ENCODE measurements at regions not wholly inside any gene's neighbourhood (a gene's known extent, or its start where the extent isn't known, plus 50 kb on each side); places are given as distances from the start of the nearest gene placed in this dataset.

DNA sequence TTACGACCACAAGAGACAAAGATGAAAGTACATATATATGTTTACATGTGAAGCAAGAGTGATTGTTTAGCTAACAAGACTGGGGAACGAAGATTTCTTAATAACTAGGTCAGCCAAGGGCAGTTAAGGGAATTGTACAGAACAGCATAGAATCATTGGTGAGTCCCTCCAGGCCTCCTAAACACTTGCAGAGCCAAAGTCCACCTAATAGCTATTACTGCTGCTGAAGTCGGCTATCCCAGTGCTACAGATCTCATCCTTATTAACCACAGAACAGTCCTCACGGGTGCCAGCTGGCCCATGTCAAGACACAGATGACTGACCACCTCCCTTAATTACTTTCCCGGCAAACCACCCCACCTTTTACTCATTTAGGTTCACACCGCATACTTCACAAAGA is 68.5 kb upstream of the OPCML start:
- Histone ChIP-seq H2AFZ (replicated peaks) (no peak overlapping the region), H3K27me3 (no peaks in the 10 kb centered on the region), H3K9me3 (ENCODE audit: low read depth) (no peaks in the 10 kb centered on the region), H3K79me2 (ENCODE audit: low read depth) (no peaks in the 10 kb centered on the region), H3K36me3 (no peaks in the 10 kb centered on the region), H3K4me2 (no peak overlapping the region), H3K4me1 (peaks cover 7% of the 10 kb centered on the region), H3F3A (ENCODE audit: low read depth) (no peaks in the 10 kb centered on the region), H3K4me3 (no peak overlapping the region), H3K27ac (no peak overlapping the region), H4K20me1 (ENCODE audit: low read depth) (no peaks in the 10 kb centered on the region), H3K9ac (no peak overlapping the region)
- DNase-seq (ENCODE audit: low spot score): no peak
- Mint-ChIP-seq H3K4me3 (no peak overlapping the region), H3K4me1 (peaks cover 4% of the 10 kb centered on the region), H3K27ac (no peak overlapping the region), H3K27me3 (ENCODE audit: insufficient read depth, low read depth) (peaks cover 4% of the 10 kb centered on the region), H3K9me3 (no peaks in the 10 kb centered on the region), H3K36me3 (no peaks in the 10 kb centered on the region)
- TF ChIP-seq EZH2phosphoT487 (IDR thresholded peaks at IDR 0.05) (no peak), EZH2 (IDR thresholded peaks at IDR 0.05) (no peak)
- TF ChIP-seq, protein P1, sequence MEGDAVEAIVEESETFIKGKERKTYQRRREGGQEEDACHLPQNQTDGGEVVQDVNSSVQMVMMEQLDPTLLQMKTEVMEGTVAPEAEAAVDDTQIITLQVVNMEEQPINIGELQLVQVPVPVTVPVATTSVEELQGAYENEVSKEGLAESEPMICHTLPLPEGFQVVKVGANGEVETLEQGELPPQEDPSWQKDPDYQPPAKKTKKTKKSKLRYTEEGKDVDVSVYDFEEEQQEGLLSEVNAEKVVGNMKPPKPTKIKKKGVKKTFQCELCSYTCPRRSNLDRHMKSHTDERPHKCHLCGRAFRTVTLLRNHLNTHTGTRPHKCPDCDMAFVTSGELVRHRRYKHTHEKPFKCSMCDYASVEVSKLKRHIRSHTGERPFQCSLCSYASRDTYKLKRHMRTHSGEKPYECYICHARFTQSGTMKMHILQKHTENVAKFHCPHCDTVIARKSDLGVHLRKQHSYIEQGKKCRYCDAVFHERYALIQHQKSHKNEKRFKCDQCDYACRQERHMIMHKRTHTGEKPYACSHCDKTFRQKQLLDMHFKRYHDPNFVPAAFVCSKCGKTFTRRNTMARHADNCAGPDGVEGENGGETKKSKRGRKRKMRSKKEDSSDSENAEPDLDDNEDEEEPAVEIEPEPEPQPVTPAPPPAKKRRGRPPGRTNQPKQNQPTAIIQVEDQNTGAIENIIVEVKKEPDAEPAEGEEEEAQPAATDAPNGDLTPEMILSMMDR (IDR thresholded peaks at IDR 0.05): no peak

DNA sequence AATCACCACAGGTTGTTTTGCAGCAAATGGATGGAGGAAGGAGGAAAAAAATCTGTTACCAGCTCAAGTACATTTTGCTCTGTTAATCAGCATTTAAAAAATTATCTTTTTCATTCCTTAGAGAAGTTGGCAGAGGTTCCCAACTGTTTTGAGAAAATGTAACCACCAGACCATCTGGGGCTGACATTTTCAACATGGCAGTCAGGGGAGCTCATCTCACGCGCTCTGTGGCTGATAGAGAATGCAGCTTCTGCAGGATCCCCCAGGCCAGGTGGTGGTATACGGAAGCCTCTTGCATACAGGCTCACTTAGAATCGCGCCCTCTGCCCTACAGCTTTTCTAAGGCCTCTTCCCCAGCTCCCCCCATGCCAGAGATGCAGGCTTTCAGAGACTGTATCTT is 68.0 kb upstream of the OPCML start:
- Histone ChIP-seq H3F3A (ENCODE audit: low read depth) (no peaks in the 10 kb centered on the region), H3K27me3 (no peaks in the 10 kb centered on the region), H2AFZ (replicated peaks) (no peak overlapping the region), H3K4me3 (no peak overlapping the region), H3K36me3 (no peaks in the 10 kb centered on the region), H3K27ac (no peak overlapping the region), H3K4me2 (no peak overlapping the region), H3K9ac (no peak overlapping the region), H3K4me1 (peaks cover 7% of the 10 kb centered on the region), H3K9me3 (ENCODE audit: low read depth) (no peaks in the 10 kb centered on the region), H3K79me2 (ENCODE audit: low read depth) (no peaks in the 10 kb centered on the region), H4K20me1 (ENCODE audit: low read depth) (no peaks in the 10 kb centered on the region)
- DNase-seq (ENCODE audit: low spot score): no peak
- H3K4me1 Mint-ChIP-seq: peaks cover 4% of the 10 kb centered on the region
- H3K27me3 Mint-ChIP-seq (ENCODE audit: insufficient read depth, low read depth): peaks cover 4% of the 10 kb centered on the region
- H3K36me3 Mint-ChIP-seq: no peaks in the 10 kb centered on the region
- no peak overlapping the region for H3K4me3 Mint-ChIP-seq
- no peaks in the 10 kb centered on the region for H3K9me3 Mint-ChIP-seq
- TF ChIP-seq EZH2 (IDR thresholded peaks at IDR 0.05) (no peak), EZH2phosphoT487 (IDR thresholded peaks at IDR 0.05) (no peak)
- TF ChIP-seq, protein P1 (IDR thresholded peaks at IDR 0.05): no peak
- no peak overlapping the region for H3K27ac Mint-ChIP-seq

DNA sequence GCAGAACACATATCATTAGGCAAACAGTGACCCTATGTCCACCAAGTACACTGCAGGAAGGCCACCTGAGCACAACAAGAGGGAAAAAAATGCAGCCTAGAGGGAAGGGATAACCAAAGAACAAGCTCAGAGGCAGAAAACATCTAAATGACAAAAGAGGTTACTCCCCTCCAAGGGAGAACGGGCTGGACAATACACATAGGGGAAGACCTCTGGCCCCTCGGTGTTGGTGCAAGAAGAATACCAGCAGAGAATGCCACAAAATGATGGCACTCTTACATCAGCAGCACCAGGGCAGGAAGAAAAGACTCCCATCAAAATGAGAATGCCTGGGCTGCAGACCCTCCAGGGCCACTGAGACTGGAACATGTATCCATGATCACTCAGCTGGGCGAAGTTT is 66.6 kb upstream of the OPCML start:
- Mint-ChIP-seq H3K27me3 (ENCODE audit: insufficient read depth, low read depth) (peaks cover 6% of the 10 kb centered on the region), H3K4me3 (no peak overlapping the region), H3K27ac (no peak overlapping the region), H3K4me1 (peaks cover 4% of the 10 kb centered on the region), H3K36me3 (no peaks in the 10 kb centered on the region), H3K9me3 (no peaks in the 10 kb centered on the region)
- H3F3A ChIP-seq (ENCODE audit: low read depth): no peaks in the 10 kb centered on the region
- peak; percentile 8 for DNase-seq (ENCODE audit: low spot score)
- H3K27ac ChIP-seq: no peak overlapping the region
- TF ChIP-seq EZH2 (IDR thresholded peaks at IDR 0.05) (no peak), EZH2phosphoT487 (IDR thresholded peaks at IDR 0.05) (no peak)
- TF ChIP-seq, protein P1 (IDR thresholded peaks at IDR 0.05): no peak
- peaks cover 7% of the 10 kb centered on the region for H3K4me1 ChIP-seq
- H3K79me2 ChIP-seq (ENCODE audit: low read depth): no peaks in the 10 kb centered on the region
- H3K36me3 ChIP-seq: no peaks in the 10 kb centered on the region
- no peak overlapping the region for H3K4me3 ChIP-seq
- no peaks in the 10 kb centered on the region for H4K20me1 ChIP-seq (ENCODE audit: low read depth)
- no peak overlapping the region for H2AFZ ChIP-seq (replicated peaks)
- no peak overlapping the region for H3K9ac ChIP-seq
- no peaks in the 10 kb centered on the region for H3K9me3 ChIP-seq (ENCODE audit: low read depth)
- H3K27me3 ChIP-seq: no peaks in the 10 kb centered on the region
- H3K4me2 ChIP-seq: no peak overlapping the region

All from neural progenitor cell (in vitro differentiated cells).